Femur (tissue), 1 donor: ENCODE measurements at regions not wholly inside any gene's neighbourhood (a gene's known extent, or its start where the extent isn't known, plus 50 kb on each side); places are given as distances from the start of the nearest gene placed in this dataset.
"Not testable (repeated sequence)": the region's sequence is repeated elsewhere in the genome, so short reads cannot be mapped to it uniquely, and the experiment has no call there.

Experiments
- DNase-seq: peaks from one replicate; pipeline ENCODE4 v3.0.0-alpha.2; 2017

DNA sequence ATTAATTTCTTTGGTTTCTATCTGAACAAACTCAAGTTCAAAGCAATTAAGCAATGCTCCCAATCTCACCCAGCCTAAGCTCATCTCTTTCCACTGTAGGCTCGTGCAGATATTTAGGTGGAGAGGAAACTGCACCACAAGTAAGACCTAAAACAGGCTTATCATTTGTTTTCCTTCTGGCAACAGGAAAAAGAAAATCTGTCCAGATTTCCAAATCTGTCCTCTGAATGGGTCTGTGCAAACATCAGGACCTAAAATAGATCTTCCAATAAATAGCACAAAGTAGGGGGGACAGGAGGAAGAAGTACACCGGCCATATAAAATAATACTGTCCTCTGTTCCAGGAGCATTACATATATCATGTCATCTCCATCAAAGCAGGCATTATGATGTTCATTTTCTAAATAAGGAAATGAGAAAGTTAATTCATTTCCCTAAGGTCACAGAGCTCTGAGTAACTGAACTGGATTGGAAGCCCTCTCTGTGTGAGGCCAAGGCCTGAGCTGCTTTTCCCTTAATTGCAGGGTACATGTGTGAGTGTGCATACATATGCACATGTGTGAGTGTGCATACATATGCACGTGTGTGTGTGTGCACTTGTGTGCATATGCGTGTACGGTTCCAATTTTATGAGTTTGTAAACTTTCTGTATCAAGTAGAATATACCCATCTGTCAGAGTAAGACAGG is 92.8 kb upstream of the PARD3 start:
- DNase-seq: no peak

DNA sequence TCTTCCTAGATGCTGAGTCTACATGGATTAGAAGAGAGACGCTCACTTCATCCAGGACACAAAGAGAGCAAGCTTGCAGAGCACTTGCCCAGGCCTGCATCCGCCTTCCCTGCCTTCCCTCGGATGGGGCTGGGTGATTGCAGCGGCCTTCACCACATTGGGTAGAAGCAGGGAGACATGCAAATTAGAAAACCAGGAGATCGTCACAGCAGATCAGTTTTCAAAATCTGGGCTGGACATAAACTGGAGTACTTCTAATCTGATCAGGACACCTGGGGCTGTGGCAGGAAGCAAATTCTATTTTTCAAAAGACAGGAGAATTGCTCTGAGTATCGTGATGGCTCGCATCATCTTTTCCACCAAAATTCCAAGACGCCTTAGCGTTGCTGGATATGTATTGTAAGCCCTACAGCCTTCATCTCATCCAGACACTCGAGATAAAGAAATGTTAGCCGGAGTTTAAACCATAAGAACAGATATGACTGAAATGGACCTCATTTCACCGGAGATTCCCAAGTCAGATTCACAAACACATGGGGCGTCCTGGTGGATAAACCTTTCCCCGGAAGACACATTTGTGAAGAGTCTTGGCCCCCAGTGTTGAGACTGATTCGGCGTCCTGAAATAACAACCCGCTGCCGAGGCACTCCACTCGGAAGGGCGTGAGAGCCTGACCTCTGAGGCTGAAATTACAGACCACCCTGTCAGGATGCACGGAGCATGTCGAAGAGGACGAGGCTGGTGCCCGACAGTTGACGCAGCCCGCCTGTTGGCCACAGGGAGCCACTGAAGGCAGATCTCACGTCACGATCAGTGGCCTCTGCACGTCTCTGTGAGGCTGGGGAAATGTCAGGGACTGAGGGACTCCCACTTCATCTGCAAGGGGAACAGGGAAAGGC is 91.2 kb upstream of the PARD3 start:
- peak; percentile 68 for DNase-seq

DNA sequence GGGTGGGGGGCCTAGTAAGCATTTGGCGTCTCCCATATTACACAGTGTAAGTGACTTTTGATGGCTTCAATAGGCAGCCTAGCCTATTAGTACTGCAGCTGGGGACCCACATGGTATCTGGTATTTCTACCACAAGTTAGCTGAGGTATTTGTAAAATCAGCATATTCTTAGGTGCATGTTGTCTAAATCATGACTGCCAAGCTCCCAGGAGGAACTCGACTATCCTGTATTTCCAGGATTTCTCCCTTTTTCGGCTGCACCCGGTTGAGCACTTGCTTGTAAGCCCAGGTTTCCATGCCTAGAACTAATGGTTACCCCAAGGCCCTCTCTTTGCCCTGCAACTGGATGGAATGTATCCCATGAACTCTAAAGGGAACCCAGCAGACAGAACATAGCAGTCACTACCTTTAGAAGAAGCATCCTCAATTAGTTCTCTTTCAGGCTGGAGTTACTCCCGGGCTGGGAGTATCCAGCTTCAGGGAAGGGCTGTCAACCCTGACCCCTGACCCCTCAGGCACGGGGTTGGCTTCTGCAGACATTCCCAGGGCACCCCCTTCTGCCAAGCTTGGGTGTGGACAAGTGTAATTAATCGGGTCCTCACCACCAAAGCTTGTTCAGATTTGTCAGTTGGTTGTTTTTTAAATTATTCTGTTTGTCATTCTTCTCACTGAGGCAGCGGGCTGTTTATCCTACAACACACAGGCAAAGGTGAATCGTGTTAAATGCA is 90.3 kb upstream of the PARD3 start:
- no peak for DNase-seq

DNA sequence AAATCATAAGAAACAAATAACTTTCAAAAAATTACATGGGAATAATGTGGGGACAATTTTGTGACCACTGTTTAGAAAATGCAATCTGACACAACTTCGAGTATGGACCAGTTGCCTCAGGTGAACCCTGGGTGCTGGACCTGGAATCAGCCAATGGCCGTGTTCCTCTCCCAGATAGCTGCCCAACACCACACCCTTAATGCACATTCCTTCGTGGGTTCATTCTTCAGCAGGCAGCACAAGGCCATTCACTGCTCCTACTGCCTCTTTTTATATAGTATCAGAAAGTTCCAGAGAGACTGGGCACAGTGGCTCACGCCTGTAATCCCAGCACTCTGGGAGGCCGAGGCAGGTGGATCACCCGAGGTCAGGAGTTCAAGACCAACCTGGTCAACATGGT is 89.1 kb upstream of the PARD3 start:
- no peak for DNase-seq

DNA sequence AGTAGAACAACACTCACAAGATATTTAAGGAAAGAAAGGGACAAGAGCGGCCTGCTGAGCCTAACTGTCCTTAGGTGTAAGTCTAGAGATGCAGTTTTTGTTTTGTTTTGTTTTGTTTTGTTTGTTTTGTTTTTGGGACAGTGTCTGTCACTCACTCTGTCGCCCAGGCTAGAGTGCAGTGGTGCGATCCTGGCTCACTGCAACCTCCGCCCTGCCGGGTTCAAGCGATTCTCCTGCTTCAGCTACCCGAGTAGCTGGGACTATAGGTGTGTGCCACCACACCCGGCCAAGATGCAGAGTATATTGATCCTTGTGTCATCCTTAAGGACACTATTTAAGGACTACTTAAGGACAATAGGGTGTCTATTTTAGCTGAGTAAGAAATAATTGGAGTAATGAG is 84.1 kb upstream of the PARD3 start:
- no peak for DNase-seq

DNA sequence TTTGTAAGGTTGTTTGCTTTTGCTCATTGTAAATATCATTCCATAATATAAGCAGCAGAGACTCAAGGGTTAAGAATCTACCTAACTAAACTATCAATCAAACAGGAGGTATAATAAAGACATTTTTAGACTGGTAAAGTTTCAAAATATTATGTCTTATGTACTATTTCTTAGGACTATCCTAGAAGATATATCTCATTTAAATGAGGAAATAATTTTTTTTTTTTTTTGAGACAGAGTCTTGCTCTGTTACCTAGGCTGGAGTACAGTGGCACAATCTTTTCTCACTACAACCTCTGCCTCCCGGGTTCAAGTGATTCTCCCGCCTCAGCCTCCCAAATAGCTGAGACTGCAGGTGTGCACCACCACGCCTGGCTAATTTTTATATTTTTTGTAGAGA is 80.9 kb upstream of the PARD3 start:
- no peak for DNase-seq

DNA sequence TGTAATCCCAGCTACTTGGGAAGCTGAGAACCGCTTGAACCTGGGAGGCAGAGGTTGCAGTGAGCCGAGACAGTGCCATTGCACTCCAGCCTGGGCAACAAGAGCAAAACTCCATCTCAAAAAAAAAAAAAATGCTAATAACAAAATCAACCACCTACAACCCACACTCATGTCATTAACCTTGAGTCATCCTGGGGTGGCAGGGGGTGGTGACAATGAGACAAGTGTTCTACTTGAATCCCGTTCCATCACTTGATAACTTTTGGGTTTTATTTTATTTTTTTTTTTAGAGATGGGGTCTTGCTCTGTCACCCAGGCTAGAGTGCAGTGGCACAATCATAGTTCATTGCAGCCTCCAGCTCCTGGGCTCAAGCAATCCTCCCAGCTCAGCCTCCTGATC is 80.0 kb upstream of the PARD3 start:
- DNase-seq: not testable (repeated sequence)

DNA sequence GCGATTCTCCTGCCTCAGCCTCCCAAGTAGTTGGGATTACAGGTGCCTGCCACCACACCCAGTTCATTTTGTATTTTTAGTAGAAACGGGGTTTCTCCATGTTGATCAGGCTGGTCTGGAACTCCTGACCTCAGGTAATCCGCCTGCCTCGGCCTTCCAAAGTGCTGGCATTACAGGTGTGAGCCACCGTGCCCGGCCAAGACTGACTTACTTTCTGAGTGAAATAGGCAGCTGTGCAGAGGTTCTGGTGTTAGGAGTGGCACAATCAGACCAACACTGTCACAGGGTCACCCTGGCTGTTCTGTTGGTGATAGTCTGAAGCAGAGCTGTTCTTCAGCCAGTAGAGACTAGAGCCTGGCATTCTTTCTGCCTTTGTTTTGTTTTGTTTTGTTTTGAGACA is 77.4 kb upstream of the PARD3 start:
- not testable (repeated sequence) for DNase-seq

DNA sequence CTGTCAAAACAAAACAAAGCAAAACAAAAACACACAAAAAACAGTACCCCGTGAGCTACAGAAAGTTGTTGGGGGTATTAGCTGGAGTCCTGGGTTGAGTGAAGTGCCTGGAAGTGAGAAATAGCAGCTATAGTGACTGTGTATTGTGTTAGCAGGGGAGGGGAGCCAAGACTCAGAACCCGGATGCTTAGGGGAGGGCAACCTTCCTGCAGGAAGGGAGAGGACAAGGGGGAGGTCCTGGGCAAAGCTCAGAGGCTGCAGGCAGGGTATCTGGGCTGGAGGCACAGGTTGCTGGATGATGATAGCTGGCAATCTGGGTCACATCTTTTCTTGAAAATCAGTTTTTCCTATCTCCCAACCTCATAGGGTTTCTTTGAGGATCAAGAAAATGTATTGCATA is 75.8 kb upstream of the PARD3 start:
- DNase-seq: no peak

DNA sequence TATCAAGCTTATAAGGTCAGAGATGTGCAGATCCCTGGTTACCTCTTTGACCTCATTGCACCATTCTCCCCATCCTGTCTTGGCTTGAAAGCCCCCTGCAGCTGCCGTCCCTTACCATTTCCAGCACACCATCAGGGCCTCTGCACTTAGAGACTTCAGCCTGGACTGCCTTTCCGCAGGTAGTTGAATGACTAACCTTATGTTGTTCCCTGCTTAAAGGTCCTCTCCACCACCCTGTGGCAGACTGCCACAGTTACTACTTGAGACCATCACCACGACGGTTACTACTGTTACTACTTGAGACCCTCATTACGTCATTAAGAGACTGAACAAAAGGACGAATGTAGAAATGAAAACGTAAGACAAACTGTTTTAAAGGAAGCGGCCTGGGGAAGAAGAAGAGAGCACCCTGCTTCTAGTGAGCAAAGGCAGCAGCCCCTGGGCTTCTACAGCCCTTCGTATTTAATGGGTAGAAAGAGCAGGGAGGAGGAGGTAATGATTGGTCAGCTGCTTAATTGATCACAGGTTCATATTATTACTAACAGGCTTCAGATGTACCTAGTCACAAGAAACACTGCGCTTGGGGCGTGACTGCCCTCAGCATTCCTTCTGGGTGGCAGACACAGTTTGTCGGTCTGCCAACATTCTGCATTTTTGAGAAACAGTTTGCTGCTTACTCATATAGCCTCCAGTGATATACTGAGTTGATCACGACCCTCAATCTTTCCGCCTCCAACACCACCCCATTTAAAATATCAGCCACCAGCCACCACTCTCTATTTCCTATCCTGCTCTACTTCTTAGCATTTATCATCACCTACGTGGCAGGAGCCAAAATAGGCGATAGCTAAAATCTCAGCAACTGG is 74.1 kb upstream of the PARD3 start:
- no peak for DNase-seq

DNA sequence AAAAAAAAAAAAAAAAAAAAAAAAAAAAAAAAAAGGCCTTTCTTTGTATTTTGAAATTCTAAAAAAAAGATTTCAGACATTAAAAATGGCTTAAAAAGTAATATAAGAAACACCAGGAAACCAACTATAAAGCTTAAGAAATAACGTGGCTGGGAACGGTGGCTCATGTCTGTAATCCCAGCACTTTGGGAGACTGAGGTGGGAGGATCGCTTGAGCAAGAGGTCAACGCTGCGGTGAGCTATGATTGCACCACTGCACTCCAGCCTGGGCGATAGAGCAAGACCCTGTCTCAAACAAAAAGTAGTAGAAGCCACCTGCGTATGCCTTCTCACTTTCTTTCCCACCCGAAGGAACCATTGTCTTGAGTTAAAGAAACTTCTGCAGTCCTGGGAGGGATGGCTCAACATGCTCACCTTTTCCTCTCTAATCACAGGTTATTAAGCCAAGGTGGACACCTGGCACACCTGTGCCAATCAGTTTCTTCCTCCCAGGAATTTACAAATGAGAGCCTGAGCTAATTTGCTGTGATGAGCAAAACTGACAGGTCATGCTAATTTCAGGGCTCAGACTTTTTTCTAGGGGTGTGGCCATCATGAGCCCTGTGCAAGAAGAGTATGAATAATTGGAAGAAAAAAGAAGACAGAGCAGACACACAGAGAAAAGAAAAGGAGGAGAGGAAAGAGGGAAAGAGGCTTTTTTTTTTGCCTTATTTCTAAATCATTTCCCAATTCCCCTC is 72.0 kb upstream of the PARD3 start:
- DNase-seq: no peak

DNA sequence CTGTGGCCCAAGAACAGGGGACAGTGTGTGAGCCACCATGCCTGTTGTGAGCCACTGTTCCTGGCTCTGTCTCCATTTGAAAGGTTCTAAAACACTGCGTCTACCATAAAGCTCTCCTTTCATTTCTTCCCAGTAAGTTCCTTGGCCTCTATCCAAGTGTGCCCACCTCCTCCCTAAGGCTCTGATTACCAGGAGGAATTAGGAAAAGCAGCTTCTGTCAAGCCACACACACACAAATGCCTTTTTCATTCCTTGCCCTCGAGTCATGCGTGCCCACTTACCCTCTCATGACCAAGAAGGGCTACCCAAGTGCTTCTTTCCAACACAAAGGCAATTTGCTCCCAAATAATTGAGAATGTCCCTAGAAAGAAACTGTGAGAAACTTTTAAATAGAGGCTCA is 70.8 kb upstream of the PARD3 start:
- DNase-seq: no peak

DNA sequence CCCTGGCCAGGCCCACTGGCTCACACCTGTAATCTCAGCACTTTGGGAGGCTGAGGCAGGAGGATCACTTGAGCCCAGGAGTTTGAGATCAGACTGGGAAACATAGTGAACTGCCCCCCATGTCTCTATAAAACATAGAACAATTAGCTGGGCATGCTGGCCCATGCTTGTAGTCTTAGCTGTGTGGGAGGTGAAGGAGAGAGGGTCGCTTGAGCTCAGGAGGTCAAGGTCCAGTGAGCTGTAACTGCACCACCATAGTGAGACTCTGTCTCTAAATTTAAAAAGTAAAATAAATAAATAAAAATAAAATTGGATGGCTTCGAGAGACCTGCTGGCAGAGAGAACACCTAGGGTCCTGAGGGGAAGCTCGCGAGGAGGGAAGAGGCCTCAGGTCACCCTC is 69.9 kb upstream of the PARD3 start:
- DNase-seq: no peak

DNA sequence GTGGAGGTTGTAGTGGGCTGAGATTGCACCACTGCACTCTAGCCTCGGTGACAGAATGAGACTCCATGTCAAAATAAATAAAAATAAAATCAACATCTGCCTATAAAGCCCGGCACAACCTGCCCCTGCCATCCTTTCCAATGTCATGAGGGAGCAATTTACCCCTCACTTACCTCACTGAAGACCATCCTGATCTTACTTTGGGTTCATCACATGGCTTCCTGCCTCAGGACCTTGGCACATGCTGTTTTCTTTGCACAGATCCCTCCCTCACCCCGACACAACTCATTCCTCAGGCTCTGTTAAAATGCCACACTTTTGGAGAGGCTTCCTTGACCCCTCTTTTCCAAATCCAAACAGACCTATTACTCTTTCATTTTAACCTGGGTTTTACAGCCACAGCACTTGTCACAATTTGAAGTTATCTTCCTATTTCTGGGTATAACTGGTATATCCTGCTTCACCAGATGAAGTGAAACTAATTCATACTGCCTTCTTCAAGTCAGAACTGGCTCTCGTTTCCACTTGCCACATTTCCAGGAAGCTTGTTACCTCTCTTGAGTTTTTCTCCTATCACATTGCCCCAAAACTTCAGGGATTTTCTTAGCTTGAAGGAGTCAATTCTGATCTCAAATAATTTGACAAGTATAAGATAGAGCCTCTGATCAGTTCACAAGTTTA is 69.3 kb upstream of the PARD3 start:
- DNase-seq: no peak

DNA sequence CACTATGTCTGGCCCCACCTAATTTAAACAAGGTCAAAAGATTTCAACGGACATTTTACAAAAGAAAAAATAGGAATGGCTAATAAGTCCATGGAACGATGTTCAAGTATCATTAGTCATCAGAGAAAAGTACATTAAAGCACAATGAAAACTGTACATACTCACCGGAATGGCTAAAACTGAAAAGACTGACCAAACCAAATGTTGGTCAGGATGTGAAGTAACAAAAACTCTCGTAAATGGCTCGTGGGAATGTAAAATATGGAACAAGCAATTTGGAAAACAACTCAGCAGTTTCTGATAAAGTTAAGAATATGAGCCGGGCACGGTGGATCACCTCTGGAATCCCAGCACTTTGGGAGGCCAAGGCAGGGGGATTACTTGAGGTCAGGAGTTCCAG is 65.7 kb upstream of the PARD3 start:
- no peak for DNase-seq

DNA sequence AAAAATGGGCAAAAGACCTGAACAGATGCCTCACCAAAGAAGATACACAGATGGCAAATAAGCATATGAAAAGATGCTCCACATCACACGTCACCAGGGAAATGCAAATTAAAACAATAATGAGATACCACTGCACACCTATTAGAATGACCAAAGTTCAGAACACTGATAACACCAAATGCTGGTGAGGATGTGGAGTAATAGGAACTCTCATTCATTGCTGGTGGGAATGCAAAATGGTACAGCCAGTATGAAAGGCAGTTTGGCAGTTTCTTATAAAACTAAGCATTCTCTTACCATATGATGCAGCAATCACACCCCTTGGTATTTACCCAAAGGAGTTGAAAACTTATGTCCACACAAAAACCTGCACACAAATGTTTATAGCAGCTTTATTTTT is 63.6 kb upstream of the PARD3 start:
- not testable (repeated sequence) for DNase-seq

DNA sequence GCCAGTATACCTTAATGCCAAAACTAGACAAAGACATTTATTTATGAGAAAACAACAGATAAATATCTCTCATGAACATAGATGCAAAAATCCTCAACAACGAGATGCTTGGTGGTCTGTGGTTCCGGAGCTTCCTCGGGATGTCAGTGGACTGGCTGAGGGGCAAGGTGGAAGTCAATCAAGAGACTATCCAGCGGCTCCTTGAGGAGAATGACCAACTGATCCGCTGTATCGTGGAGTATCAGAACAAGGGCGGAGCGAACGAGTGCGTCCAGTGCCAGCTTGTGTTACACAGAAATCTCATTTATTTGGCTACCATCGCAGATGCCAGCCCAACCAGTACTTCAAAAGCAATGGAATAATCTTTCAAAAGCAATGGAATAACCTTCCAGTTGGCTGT is 60.0 kb upstream of the PARD3 start:
- no peak for DNase-seq

DNA sequence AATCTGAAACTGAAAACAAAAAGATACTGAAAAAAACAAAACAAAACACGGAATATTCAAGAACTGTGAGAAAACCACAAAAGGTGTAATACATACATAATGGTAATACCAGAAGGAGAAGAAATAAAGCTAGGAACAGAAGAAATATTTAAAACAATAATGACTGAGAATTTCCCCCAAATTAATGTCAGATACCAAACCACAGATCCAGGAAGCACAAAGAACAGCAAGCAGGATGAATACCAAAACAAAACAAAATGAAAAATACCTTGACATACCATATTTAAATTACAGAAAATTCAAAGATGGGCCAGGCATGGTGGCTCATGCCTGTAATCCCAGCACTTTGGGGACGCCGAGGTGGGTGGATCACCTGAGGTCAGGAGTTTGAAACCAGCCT is 57.7 kb upstream of the PARD3 start:
- DNase-seq: no peak

DNA sequence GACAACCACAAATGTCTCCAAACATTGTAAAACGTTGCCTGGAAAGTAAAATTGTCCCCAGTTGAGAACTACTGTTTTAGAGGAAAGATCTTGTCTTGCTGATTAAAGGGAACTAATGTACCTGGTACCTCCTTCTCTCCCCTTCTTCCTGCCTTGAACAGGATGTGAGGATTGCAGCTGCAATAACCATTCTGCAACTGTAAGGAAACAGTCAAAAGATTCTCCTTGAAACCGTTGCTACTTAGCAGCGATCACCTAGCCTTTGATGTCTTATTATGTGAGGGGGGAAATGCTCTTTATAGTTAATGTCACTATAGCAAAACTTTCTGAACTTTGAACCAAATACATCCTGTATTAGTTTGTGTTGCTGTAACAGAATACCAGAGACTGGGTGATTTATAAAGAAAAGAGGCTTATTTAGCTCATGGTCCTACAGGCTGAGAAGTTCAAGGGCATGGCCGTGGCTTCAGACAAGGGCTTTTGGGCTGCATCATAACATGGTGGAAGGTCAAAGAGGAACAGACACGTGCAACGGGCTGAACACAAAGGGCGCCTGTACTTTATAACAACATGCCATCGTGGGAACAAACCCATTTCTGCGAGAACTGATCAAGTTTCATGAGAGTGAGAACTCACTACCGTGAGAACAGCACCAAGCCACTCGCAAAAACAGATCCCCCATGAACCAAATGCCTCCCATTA is 54.2 kb upstream of the PARD3 start:
- no peak for DNase-seq

DNA sequence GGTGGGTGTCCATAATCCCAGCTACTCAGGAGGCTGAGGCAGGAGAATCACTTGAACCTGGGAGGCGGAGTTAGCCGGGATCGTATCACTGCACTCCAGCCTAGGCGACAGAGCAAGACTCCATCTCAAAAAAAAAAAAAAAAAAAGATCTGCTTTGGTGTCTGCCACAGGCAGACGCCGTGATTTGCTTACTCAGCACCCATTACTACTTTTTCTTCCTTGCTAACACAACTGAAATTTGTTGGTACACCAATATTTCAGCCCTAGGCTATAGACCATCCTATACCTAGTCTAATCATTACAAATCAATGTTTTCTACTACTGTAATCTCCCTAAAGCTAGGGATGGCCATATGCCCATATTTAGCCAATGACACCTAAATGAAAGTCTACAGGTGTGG is 53.5 kb upstream of the PARD3 start:
- no peak for DNase-seq

DNA sequence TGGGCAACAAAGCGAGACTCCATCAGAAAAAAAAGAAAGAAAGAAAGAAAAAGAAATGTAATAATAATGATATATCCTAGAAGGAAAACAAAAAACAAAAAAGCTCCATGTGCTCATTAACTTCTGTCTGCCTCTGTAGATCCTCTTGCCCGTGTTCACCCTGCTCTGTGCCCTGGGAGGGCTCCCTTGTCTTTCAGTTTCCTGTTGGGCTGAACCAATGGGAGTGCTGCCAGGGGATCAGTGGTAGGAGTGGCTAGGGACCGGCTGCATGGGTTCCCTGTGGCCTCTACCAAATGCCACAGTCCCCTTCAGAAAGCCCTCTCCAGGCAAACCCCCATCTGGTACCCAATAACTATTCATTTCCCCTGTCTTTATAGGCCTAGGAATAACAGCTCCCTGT is 51.8 kb upstream of the PARD3 start:
- DNase-seq: no peak
